Fibroblast of lung (primary cell): ENCODE measurements at regions not wholly inside any gene's neighbourhood (a gene's known extent, or its start where the extent isn't known, plus 50 kb on each side); places are given as distances from the start of the nearest gene placed in this dataset.

ENCODE experiments used
- DNase-seq, 2 donors: peaks; one replicate each; pipeline versions ENCODE4 v3.0.0 to v3.0.0-alpha.2; 2010; ENCODE audit warnings: low read depth in 2 of 2
- H2AFZ ChIP-seq: 2 replicates; pipeline ENCODE4 v1.5.1; 2012; ENCODE audit warnings: low read length, control low read depth, inconsistent platforms
- H3K27ac ChIP-seq: 2 replicates; pipeline ENCODE4 v1.5.1; 2011; ENCODE audit warnings: low read length, control low read depth; ENCODE audit not compliant: insufficient read depth
- H3K27me3 ChIP-seq: 2 replicates; pipeline ENCODE4 v1.5.1; 2011; ENCODE audit warnings: mild to moderate bottlenecking, low read length; ENCODE audit not compliant: control insufficient read depth, insufficient read depth
- H3K36me3 ChIP-seq: 2 replicates; pipeline ENCODE4 v1.5.1; 2011; ENCODE audit warnings: low read length; ENCODE audit not compliant: control insufficient read depth, insufficient read depth
- H3K4me1 ChIP-seq: 2 replicates; pipeline ENCODE4 v1.5.1; 2011; ENCODE audit warnings: low read length; ENCODE audit not compliant: control insufficient read depth, insufficient read depth; ENCODE audit errors: extremely low read depth
- H3K4me2 ChIP-seq: 2 replicates; pipeline ENCODE4 v1.5.1; 2011; ENCODE audit warnings: low read length, control low read depth; ENCODE audit not compliant: insufficient read depth; ENCODE audit errors: extremely low read depth
- H3K4me3 ChIP-seq, 4 experiments: fragments of 200-600 bp in 1 of 4; sonication (generic) in 1 of 4; replicated peaks in 1 of 4; 2 replicates each; pipeline ENCODE4 v1.5.1; 2011 to 2016; ENCODE audit warnings: low read length in 4 of 4, low read depth in 3 of 4, mild to moderate bottlenecking in 3 of 4, control low read depth in 2 of 4, inconsistent platforms in 1 of 4, mixed read lengths in 1 of 4; ENCODE audit not compliant: insufficient read depth in 1 of 4; ENCODE audit errors: control extremely low read depth in 1 of 4
- H3K79me2 ChIP-seq: 2 replicates; pipeline ENCODE4 v1.5.1; 2012; ENCODE audit warnings: mild to moderate bottlenecking, low read length, inconsistent platforms; ENCODE audit not compliant: control insufficient read depth, insufficient read depth
- H3K9ac ChIP-seq: 2 replicates; pipeline ENCODE4 v1.5.1; 2011; ENCODE audit warnings: mild to moderate bottlenecking, low read length, control low read depth; ENCODE audit not compliant: insufficient read depth
- H3K9me3 ChIP-seq: 2 replicates; pipeline ENCODE4 v1.5.1; 2012; ENCODE audit warnings: low read depth, low read length; ENCODE audit not compliant: control insufficient read depth, insufficient read depth
- H4K20me1 ChIP-seq: 2 replicates; pipeline ENCODE4 v1.5.1; 2011; ENCODE audit warnings: low read length; ENCODE audit not compliant: control insufficient read depth, insufficient read depth; ENCODE audit errors: extremely low read depth
- EZH2 ChIP-seq: IDR thresholded peaks from 2 replicates; pipeline ENCODE4 v1.5.1; 2012; ENCODE audit warnings: low read length, control low read depth, mild to moderate bottlenecking; ENCODE audit errors: missing control alignments
- TF ChIP-seq, protein P1 (sequence below), 2 donors: IDR thresholded peaks in 1 of 2; conservative IDR thresholded peaks in 1 of 2; 1 replicate in 1 of 2; 2 replicates in 1 of 2; pipeline ENCODE4 v1.5.1; 2011 to 2012; ENCODE audit warnings: low read length in 2 of 2, control low read depth in 1 of 2, inconsistent platforms in 1 of 2, low read depth in 1 of 2, mild to moderate bottlenecking in 1 of 2

DNA sequence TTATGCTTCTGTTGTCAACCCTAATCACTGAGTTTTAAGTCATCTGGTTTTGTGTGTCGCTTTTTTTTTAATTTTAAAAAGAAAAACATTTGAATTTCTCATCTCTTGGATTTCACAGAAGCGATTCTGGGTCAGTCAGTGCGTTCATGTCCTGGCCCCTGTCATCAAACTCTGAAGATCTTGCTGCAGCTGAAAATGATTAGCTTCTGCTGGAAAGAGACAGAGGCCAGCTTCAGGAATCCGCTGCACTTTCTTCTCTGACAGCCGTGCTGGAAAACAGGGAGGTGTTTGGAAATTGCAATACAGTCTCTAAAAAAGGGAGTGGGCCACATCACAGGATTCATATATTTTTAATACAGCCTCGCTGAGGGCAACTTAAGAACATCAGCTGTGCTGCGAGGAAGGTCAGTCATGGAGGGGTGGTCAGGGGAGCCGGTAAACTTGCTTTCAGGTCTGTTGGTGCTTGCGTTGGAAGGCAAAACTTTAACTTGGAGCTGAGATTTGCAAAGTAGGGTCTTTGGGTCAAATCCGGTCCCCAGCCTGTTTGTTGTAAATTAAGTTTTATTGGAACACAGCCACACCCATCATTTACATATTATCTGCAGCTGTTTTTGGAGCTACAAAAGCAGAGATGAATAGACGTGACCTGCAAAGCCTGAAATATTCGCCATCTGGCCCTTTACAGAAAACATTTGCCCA, 190.8 kb downstream of the AACS start:
- H3K4me3 ChIP-seq = no peak overlapping the region
- H3K27me3 ChIP-seq = no peaks in the 10 kb centered on the region

GRCh38 chr12:125256634-125256936, 191.3 kb downstream of the AACS start:
- Histone ChIP-seq H3K79me2 (no peaks in the 10 kb centered on the region), H3K4me1 (no peaks in the 10 kb centered on the region), H3K27ac (no peak overlapping the region), H3K36me3 (no peaks in the 10 kb centered on the region), H2AFZ (no peak overlapping the region), H3K4me3 (no peak overlapping the region), H4K20me1 (no peaks in the 10 kb centered on the region), H3K27me3 (no peaks in the 10 kb centered on the region), H3K9me3 (no peaks in the 10 kb centered on the region), H3K4me2 (no peak overlapping the region), H3K9ac (no peak overlapping the region)
- TF ChIP-seq EZH2 = no peak
- TF ChIP-seq, protein P1, sequence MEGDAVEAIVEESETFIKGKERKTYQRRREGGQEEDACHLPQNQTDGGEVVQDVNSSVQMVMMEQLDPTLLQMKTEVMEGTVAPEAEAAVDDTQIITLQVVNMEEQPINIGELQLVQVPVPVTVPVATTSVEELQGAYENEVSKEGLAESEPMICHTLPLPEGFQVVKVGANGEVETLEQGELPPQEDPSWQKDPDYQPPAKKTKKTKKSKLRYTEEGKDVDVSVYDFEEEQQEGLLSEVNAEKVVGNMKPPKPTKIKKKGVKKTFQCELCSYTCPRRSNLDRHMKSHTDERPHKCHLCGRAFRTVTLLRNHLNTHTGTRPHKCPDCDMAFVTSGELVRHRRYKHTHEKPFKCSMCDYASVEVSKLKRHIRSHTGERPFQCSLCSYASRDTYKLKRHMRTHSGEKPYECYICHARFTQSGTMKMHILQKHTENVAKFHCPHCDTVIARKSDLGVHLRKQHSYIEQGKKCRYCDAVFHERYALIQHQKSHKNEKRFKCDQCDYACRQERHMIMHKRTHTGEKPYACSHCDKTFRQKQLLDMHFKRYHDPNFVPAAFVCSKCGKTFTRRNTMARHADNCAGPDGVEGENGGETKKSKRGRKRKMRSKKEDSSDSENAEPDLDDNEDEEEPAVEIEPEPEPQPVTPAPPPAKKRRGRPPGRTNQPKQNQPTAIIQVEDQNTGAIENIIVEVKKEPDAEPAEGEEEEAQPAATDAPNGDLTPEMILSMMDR (conservative IDR thresholded peaks at IDR 0.05 in 1 of 2, IDR thresholded peaks at IDR 0.05 in 1 of 2; ENCODE audit: low read depth in 1 of 2, low read length in 2 of 2) = no peak
- no peak for DNase-seq

More for the DNA sequence above, 190.8 kb downstream of the AACS start:
- Histone ChIP-seq H3K36me3 (no peaks in the 10 kb centered on the region), H3K9ac (no peak overlapping the region), H3K4me2 (no peak overlapping the region), H3K27ac (no peak overlapping the region), H3K4me1 (no peaks in the 10 kb centered on the region), H3K9me3 (no peaks in the 10 kb centered on the region), H3K79me2 (no peaks in the 10 kb centered on the region), H2AFZ (no peak overlapping the region), H4K20me1 (no peaks in the 10 kb centered on the region)
- DNase-seq = no peak
- TF ChIP-seq EZH2 = no peak
- TF ChIP-seq, protein P1 (conservative IDR thresholded peaks at IDR 0.05 in 1 of 2, IDR thresholded peaks at IDR 0.05 in 1 of 2; ENCODE audit: low read depth in 1 of 2, low read length in 2 of 2) = no peak

DNA sequence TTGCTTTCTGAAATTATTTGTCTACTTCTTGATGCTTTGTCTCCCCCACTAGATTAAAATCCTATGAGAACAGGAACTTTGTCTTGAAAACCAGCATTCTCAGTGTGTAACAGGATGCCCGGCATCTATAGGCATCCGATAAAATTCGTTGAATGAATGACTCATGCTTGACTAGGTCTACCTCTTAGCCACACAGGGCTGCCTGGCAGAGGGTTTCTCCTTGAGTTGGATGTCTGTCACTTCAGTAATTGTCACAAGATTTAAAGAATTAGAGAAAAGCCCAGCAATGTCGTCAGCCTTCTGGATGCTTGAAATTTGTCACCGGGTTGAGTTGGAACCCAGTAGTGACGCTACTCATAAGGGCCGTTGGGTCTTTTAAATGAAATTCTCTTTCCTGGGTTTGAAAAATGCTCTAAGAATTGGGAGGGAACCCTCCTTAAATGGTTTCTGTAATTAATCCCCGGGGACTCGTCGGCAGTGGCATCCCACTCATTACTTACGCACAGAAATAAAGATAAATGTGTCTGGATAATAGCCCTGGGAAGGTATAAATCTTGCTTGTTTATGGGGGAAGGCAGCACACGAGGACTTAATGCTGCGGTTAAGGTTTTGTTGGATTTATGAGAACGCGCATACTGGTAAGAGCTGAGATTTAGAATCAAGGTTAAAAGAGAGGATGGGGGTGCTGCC, 194.1 kb downstream of the AACS start:
- no peaks in the 10 kb centered on the region for H4K20me1 ChIP-seq
- H3K79me2 ChIP-seq = no peaks in the 10 kb centered on the region
- no peak overlapping the region for H2AFZ ChIP-seq
- no peak overlapping the region for H3K27ac ChIP-seq
- no peak overlapping the region for H3K4me3 ChIP-seq
- TF ChIP-seq, protein P1 (conservative IDR thresholded peaks at IDR 0.05 in 1 of 2, IDR thresholded peaks at IDR 0.05 in 1 of 2; ENCODE audit: low read depth in 1 of 2, low read length in 2 of 2) = no peak
- no peak for TF ChIP-seq EZH2
- no peaks in the 10 kb centered on the region for H3K27me3 ChIP-seq
- no peaks in the 10 kb centered on the region for H3K9me3 ChIP-seq
- no peaks in the 10 kb centered on the region for H3K36me3 ChIP-seq
- no peak for DNase-seq
- H3K9ac ChIP-seq = no peak overlapping the region
- H3K4me1 ChIP-seq = no peaks in the 10 kb centered on the region
- no peak overlapping the region for H3K4me2 ChIP-seq
